ENCODE measurements at regions not wholly inside any gene's neighbourhood (a gene's known extent, or its start where the extent isn't known, plus 50 kb on each side); places are given as distances from the start of the nearest gene placed in this dataset.

DNA sequence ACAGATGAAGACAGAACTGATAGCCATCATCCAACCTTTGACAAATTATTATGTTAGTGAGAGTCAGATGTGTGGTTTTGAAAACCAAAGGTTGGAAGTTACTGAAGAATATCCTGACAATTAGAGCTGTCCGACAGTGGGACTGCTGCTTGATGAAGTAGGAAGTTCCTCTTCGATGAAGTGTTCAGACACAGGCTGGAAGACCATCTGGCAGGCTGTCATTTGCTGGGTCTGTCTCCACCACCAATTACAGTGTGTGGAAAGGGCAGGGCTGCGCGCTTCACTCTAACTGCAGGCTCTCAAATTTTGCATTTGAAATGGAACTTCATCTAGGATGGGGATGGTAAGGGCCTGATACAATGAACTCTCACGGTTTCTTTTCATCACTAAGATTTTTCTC lies 313.8 kb downstream of the PIK3C3 start:
- no peak for DNase-seq

DNA sequence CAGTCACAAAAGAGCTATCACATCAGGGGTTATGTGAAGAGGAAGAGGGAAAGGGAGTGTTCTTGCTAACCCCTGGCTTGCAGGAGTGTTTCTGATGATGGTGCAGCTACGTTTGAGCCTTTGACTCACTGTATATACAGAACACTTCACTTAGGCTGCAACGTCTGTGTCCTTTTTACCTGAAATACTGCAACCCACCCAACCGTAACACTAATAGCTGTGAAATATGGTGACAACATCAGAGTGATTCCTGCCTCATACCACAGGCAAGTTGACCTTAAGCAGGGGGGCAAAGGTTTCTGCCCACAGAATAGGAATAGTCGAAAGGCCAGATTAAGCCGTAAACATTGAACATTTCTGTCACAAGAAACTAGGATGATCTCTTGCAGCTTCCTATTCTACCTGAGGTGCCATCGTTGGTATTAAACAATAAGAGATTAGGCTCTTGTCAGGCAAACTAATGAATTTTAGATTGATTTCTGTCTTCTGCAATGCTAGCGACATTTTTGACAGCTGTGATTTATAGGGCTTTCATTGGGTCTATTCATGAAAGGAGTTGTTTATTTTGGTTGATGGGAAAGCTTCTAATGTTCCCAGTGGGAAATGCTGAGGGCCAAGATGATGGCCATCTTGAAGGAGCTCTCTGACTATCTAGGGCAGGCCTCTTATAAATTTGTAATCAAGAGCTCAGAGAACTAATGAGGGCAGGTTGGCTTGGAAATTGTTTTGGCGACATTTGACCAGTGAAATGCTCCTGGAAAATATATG lies 316.8 kb downstream of the PIK3C3 start:
- DNase-seq = no peak

DNA sequence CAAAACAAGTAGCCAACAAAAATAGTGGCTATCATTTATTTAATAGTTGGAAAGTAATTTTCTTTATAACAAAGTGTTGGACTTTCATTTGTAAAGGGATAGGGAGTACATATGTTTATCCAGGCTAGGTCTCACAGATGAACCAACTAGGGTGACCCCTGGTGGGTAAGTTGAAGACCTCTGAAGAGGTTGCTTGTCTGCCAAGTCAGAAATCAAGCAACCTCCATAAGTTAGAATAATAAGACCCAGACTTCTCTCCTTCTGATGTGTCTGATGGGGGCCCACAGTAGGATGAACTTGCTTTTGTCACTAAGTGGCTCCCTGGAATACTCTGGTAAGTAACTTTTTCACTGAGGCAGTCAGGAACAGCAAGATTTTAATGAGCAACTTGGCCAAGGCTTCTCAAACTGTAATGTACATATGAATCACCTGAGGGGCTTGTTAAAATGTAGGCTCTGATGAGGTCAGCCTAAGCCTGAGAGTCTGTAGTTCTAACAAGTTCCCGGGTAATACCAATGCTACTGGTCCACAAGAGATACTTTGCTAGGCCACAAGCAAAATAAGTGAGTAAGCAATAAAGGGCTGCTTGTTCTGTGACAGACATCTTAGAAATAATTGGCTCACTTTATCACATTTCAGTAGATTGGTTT lies 319.6 kb downstream of the PIK3C3 start:
- peak; percentile 12 to 28 (median 18) for DNase-seq

DNA sequence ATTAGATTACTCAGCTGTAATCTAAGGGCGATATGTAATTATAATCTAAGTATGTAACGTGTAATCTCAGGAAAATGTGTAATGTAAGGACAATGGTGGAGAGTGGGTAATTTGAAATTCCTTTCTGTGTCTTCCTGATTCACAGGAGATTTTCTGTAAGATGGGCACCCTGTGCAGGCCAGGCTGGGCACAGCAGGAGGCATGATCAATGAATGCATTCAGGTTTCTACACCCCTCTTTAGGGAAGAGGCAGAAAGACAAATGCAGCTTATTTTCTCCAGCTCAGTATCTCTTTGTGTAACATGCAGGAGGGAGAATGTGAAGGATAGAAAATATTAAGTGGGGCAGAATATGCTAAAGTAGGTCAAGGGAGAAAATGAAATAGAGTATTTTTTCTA lies 320.1 kb downstream of the PIK3C3 start:
- DNase-seq = no peak

- no peak for DNase-seq
Measured at GRCh38 chr18:42275949-42276730, 321.1 kb downstream of the PIK3C3 start.

DNA sequence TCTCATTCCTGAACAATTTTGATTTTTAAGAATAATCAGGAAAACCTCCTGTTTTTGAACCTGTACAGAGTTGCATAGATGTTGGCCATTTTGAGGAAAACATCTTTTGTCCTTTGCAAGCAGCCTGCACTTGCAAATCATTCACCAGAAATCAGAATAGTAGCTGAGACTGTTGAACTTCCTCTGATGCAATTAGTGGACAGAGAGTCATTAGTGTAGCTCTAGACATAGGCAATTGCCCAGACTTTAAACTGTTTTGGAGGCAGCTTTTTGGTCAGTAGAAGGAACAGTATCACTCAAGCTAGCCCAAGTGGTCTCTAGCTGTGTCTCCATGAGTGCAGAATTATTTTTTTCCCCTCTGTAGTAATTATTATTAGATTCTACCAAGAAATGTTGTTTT lies 326.1 kb downstream of the PIK3C3 start:
- no peak for DNase-seq

DNA sequence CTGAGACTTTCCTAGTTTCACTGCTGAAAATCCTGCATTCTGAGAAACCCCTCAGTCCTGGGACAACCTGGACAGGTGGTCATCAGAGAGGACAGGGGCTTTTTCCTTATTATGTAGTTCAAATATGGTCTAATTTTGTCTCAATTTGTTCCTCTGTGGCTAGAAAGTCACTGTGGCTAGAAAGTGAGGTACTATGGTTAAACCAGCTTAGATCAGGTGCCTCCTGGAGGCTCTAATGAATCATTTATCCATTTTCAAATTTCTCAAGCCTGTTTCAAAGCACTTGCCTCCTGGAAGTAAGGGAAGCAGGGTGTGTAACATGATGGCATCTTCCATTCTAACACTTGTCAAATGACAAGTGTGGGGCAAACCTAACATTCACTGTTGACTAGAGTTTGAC lies 326.8 kb downstream of the PIK3C3 start:
- no peak for DNase-seq

DNA sequence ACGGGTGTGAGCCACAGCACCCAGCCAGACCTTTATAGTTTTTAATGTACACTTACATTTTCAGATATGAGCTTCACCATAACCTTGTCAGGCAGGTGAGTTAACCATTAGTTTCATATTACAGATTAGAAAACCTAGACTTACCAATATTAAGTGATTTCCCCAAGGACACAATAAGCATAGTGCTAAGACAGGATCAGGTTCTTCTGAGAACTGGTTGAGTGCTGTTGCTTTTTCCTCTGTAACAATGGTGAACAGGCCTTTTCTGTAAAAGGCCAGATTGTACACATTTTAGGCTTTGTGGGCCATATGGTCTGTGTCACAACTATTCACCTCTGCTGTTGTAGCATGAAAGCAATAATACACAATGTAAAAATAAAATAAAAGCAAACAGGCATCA lies 332.0 kb downstream of the PIK3C3 start:
- DNase-seq = no peak

DNA sequence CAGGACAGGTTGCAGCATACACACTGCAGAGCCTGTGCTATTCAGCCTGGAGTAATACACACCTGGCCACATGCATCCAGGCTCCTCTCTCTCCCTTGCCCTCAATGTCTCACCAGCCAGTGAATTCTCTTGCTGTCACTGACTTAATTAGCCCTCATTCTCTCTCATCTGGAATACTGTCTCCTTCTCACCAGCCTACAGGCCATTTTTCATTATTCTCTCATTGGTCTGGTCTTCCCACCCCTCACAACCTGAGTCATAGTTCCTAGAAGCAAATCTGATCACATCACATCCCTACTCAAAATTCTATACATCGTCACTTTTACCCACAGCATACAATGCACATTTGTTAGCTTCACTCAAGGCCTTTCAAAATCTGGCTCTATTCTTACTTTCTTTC lies 333.1 kb downstream of the PIK3C3 start:
- no peak for DNase-seq

DNA sequence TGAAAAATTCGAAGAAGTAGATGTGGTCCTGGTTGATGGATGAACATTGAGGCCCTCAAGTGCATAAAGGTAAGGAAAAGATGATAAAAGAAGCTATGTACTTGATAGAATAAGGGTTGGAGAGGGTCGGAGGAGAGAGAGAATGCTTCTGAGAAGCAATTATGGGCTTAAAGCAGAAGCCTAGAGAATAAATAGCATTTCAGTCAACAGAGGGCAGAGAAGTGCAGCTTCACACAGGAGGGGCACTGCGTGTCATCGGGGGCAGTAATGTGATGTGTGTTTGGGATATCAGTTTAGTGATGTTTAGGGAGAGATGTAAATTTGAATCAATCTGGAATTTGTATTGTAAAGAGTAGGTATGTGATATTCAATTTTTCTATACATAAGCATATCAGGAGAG lies 334.5 kb downstream of the PIK3C3 start:
- DNase-seq = no peak

DNA sequence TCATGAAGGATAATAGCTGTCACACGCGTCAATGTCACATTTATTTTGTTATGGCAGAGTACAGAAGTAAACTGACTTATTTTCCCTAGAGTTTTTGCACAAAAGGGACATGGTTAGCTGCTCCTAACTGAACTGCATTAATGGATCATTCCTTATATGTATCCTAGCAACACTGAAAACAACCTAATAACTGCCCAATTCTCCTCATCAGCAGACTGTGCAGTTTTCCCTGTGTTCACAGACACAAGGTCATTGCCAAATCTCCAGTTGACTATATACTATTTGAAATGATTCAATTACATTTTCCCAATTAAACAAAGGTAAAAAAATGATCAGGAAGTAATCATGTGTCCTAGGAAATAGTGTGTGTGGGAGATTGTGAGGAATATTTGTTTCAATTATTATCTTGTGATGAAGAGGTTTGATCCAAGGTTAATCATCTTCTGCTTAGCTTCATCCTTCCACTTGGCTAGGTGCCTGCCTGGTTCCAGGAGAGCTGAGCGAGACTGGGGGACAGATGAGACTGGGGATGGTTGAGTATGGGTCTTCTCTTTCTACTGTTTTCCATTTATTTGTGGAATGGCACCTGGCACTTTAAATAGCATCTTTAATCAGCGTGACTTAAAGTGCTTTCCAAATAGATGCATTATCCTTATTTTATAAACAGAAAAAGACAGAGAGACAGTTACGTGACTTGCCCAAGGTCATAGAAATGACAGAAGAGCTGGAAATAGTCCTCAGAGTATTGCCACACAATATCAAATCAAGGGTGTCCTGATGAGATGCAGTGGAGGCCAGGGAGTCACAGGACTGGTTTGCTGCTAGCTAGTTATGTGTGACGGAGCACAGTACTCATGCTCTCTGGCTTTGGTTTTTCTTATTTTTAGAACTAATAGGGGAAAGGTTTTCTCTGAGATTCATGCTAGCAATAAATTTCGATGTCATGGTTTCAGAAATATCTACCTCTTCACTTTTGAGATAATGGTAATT lies 335.6 kb downstream of the PIK3C3 start:
- DNase-seq = no peak

DNA sequence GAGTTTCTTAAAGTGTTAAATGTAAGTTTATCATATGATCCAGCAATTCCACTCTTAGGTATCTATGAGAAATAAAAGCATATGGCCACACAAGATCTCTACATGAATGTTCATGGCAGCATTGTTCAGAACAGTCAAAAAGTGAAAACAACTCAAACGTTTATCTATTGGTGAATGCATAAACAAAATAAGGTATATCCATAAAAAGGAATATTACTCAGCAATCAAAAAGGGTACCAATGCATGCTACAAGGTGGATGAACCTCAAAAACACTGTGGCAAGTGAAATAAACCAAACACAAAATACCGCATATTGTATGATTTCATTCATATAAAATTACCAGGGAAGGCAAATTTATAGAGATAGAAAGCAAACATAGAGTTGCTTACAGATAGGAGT lies 337.6 kb downstream of the PIK3C3 start:
- DNase-seq = no peak

- DNase-seq = no peak
Measured at GRCh38 chr18:42296192-42296591, 341.2 kb downstream of the PIK3C3 start.

DNA sequence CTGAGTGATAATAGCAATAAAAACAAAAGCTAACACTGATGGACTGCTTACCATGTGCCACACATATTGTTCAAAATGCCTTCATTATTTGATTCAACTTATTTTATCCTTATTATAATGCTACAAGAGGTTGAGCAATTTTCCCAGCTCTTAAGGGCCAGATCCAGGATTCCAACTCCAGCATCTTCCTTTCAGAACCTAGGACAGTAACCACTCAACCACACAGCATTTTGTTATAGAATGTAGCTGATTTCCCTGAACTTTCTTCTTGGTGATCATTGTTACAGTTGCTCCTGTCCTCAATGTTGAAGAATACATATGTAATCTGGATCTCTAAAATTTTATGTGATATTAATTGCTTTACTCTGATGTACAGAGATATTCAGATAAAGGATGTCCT lies 341.7 kb downstream of the PIK3C3 start:
- DNase-seq = no peak

DNA sequence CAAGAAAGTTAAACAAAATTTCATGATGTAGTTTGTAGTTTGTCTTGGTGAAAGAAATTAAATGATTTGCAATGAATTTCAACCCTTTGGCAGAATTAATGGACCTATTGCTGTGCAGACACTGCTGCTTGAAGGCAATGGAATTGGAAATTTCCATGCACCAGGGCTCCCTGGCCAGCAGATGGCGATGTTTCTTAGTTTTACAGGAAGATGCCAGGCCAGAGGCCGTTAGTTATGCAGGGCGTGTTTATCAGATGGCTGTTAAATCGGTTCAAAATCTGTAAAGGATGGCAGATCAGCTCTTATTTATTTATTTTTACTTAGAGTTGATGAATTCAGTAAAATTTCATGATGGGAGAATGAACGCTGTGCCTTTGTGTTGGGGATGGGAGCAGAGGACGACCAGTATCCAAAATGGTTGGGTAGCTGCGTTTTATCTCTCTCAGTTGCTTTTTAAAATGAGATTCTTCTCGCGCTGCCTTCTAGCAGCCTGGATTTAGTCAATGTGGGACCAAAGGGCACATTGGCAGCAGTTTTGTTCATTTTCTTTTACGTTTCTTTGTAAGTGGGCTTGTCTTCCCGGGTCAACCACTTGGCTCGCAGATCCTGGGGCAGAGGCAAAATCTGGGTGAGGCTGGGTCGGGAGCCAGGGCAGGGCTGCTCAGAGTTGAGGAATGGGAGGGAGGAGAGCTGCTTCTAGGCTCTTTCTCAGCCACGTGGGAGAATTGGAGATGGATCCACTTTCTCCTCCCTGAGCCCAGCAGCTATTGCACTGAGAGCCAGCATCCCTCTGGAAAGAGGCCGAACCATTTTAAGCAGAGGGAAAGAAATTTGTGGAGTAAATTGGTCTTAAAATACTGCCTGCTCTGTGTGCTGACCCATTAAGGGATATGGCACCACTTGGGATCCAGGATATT lies 344.0 kb downstream of the PIK3C3 start:
- DNase-seq = peak; percentile 72 to 81 (median 75)

DNA sequence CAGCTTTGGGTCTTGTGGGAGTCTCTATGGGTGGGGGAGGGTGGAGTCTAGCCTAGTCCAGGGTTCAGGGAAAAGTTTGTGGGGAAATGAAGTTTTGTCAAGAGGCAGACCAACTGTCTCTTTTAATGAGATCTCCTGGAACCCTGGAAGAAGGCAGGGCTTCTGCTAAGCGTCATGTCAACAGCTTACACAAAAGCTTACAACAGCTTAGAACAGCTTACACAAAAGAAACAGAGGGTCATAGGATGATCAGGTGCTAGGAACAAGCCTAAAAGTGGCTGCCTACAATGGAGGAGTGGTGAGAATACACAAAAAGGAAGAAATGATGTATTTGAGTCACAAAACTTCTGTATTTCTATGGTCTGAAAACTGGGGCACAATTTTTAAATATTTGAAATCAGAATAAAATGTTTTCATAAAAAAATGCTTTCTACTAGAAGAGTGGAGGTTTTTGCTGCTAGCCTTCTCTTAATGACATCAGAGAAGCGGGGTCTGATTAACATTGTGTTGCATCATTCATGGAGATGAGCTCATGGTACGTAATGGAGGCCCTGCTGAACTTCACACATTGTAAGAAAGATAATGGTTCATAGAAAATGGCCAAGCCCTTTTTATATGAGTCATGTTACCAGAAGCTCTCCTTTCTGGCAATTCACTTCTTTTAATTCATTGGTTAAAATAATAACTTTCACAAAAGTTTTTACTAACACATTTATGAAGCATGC lies 351.0 kb downstream of the PIK3C3 start:
- peak in 2 of 4 experiments; percentile 3 for DNase-seq

DNA sequence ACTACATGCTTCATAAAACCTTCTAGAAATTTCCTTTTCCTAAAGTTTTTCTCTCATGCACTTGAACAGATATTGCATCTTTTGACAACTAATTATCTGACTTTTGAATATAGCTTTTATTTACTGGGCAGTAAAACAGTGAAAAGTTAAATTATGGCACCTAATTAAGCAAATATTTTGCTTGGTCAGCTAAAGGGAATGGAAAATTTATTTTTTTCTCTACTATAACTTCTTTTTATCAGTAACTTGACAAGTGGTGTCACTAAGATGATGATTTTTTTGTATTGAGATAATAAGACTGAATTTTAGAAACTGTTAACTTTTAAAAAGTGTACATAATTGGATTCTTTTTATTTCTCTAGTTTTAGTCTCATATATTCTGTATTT lies 351.6 kb downstream of the PIK3C3 start:
- DNase-seq = no peak

- peak; percentile 55 to 72 (median 60) for DNase-seq
Measured at GRCh38 chr18:42310956-42311355, 355.9 kb downstream of the PIK3C3 start.

DNA sequence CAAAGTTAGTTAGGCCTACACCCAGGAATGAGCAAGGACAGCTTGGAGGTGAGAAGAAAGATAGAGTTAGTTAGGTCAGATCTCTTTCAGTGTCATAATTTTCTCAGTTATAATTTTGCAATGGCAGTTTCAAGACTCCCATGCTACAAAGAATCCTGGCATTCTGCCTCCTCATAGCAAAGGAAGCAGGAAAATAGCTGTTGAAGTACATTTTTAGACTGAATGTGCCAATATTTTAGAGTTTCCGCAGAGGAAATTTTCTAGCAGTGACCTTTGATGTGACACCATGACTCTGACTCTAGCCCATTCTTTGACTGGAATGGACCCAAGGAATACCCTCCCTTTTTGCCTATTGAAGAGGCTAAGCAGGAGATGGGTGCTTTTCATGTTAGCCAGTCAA lies 371.7 kb downstream of the PIK3C3 start:
- DNase-seq = no peak

DNA sequence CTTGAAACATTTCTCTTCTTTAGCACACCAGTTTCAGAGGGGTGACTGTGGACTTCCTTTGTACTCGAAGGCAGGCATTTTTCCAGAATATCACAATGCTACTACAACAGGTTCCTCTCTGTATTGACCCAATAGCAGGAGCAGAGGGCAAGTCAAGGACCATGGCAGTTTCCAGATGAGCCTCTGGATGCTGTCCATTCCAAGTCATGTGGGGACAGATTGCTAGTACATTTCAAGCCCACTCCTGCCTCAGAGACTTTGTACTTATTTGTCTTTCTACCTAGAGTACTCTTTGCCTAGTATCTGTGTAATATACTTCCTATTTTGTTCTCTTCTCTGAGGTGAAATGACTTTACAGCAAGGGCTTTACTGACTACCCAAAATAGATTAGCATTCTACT lies 373.9 kb downstream of the PIK3C3 start:
- no peak for DNase-seq

DNA sequence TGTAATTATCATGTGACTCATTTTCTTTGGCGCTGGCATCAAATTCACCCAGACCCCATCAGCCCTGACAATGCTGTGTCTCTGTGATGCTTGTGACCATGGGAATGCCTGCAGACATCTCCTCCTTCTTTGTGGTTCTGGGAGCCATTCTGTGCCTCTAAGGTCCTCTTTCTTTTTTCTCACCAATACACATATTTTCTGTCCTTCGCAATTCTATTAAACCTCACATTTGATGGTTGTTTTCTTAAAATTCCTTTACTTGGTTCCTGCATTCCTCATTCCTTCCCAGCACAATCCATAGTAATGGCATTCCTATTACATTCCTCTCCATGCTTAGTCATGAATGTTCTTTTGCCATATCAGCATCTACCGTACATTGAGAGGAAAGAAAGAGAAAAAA lies 375.3 kb downstream of the PIK3C3 start:
- DNase-seq = no peak
